ENCODE measurements at regions not wholly inside any gene's neighbourhood (a gene's known extent, or its start where the extent isn't known, plus 50 kb on each side); places are given as distances from the start of the nearest gene placed in this dataset.

DNA sequence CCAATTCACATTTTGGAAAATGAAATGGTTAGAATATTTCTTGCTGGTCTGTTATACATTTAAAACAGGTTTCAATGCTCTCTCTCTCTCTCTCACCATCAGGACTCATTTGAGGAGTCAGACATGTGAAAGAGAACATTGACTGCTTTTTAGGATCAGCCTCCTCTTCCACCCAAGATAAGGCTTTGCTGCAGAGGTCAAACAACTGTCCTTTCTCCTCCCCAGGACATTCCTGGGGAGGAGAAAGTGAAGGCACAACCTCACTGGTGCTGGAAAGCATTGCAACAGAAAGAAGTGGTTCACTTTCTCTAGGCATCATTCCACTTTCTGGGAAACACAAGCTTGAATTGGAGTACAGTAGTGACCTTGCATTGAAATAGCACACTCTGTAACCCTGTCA lies 409.1 kb upstream of the NR2F2 start:
- TF ChIP-seq, protein P1, sequence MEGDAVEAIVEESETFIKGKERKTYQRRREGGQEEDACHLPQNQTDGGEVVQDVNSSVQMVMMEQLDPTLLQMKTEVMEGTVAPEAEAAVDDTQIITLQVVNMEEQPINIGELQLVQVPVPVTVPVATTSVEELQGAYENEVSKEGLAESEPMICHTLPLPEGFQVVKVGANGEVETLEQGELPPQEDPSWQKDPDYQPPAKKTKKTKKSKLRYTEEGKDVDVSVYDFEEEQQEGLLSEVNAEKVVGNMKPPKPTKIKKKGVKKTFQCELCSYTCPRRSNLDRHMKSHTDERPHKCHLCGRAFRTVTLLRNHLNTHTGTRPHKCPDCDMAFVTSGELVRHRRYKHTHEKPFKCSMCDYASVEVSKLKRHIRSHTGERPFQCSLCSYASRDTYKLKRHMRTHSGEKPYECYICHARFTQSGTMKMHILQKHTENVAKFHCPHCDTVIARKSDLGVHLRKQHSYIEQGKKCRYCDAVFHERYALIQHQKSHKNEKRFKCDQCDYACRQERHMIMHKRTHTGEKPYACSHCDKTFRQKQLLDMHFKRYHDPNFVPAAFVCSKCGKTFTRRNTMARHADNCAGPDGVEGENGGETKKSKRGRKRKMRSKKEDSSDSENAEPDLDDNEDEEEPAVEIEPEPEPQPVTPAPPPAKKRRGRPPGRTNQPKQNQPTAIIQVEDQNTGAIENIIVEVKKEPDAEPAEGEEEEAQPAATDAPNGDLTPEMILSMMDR (IDR thresholded peaks at IDR 0.05; ENCODE audit: insufficient read depth, low read length), result no peak
- TF ChIP-seq, protein P2, sequence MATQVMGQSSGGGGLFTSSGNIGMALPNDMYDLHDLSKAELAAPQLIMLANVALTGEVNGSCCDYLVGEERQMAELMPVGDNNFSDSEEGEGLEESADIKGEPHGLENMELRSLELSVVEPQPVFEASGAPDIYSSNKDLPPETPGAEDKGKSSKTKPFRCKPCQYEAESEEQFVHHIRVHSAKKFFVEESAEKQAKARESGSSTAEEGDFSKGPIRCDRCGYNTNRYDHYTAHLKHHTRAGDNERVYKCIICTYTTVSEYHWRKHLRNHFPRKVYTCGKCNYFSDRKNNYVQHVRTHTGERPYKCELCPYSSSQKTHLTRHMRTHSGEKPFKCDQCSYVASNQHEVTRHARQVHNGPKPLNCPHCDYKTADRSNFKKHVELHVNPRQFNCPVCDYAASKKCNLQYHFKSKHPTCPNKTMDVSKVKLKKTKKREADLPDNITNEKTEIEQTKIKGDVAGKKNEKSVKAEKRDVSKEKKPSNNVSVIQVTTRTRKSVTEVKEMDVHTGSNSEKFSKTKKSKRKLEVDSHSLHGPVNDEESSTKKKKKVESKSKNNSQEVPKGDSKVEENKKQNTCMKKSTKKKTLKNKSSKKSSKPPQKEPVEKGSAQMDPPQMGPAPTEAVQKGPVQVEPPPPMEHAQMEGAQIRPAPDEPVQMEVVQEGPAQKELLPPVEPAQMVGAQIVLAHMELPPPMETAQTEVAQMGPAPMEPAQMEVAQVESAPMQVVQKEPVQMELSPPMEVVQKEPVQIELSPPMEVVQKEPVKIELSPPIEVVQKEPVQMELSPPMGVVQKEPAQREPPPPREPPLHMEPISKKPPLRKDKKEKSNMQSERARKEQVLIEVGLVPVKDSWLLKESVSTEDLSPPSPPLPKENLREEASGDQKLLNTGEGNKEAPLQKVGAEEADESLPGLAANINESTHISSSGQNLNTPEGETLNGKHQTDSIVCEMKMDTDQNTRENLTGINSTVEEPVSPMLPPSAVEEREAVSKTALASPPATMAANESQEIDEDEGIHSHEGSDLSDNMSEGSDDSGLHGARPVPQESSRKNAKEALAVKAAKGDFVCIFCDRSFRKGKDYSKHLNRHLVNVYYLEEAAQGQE (IDR thresholded peaks at IDR 0.05; ENCODE audit: insufficient replicate concordance, low read depth), result no peak
- TF ChIP-seq POLR2AphosphoS5 (IDR thresholded peaks at IDR 0.05; ENCODE audit: low read depth), result no peak
- no peak for TF ChIP-seq SPI1 (IDR thresholded peaks at IDR 0.05; ENCODE audit: borderline replicate concordance, low read depth)
- TF ChIP-seq GABPA (IDR thresholded peaks at IDR 0.05; ENCODE audit: low read depth), result no peak
- Histone ChIP-seq H3K4me3 (replicated peaks; ENCODE audit: insufficient read depth, low read length) (no peak overlapping the region), H3K27me3 (ENCODE audit: insufficient read depth, poor library complexity, severe bottlenecking) (no peaks in the 10 kb centered on the region), H3K27ac (replicated peaks) (no peak overlapping the region)
- DNase-seq (ENCODE audit: low read depth in 1 of 2, low spot score in 1 of 2), result no peak

DNA sequence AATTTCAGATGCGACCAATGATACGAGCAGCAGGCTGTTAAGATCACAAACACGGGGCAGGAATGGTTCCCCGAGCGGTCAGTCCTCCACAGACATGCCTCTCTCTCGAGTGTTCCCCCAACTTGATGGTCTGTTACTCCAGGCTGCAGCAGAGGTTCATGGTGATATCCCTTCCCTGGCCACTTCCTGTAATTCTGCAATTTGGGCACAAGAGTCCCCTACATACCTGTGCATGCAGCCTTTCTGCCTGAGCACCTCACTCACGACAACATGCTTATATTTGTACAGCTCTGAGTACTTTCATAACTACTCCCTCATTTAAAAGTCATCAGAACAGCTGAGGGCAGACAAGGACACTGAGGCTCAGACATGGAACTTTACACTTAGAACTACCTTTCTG lies 408.1 kb upstream of the NR2F2 start:
- peak in 1 of 2 experiments; percentile 14 for DNase-seq (ENCODE audit: low read depth in 1 of 2, low spot score in 1 of 2)
- Histone ChIP-seq H3K4me3 (replicated peaks; ENCODE audit: insufficient read depth, low read length) (no peak overlapping the region), H3K27me3 (ENCODE audit: insufficient read depth, poor library complexity, severe bottlenecking) (no peaks in the 10 kb centered on the region), H3K27ac (replicated peaks) (no peak overlapping the region)
- no peak for TF ChIP-seq SPI1 (IDR thresholded peaks at IDR 0.05; ENCODE audit: borderline replicate concordance, low read depth)
- no peak for TF ChIP-seq POLR2AphosphoS5 (IDR thresholded peaks at IDR 0.05; ENCODE audit: low read depth)
- TF ChIP-seq, protein P2 (IDR thresholded peaks at IDR 0.05; ENCODE audit: insufficient replicate concordance, low read depth), result no peak
- TF ChIP-seq, protein P1 (IDR thresholded peaks at IDR 0.05; ENCODE audit: insufficient read depth, low read length), result no peak
- no peak for TF ChIP-seq GABPA (IDR thresholded peaks at IDR 0.05; ENCODE audit: low read depth)

DNA sequence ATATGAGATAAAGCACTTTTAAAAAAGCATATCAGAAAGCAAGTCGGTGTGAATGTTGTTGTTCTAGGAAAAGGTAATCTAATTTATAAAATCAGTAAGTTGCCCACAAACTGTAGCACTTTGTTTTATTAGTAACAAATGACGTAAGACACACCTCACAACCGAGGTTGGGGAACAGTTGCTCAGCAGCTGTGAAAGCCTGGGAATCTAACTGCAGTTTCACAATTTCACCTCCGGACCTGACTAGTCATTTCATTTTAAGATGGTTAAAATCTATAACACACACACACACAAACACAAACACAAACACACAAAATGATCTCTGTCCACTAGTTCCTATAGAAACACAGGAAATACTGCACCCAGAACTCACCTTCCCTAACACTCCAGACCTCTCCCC lies 406.7 kb upstream of the NR2F2 start:
- Histone ChIP-seq H3K4me3 (replicated peaks; ENCODE audit: insufficient read depth, low read length) (no peak overlapping the region), H3K27me3 (ENCODE audit: insufficient read depth, poor library complexity, severe bottlenecking) (no peaks in the 10 kb centered on the region), H3K27ac (replicated peaks) (no peak overlapping the region)
- TF ChIP-seq, protein P2 (IDR thresholded peaks at IDR 0.05; ENCODE audit: insufficient replicate concordance, low read depth), result no peak
- TF ChIP-seq, protein P1 (IDR thresholded peaks at IDR 0.05; ENCODE audit: insufficient read depth, low read length), result no peak
- TF ChIP-seq GABPA (IDR thresholded peaks at IDR 0.05; ENCODE audit: low read depth) (no peak), POLR2AphosphoS5 (IDR thresholded peaks at IDR 0.05; ENCODE audit: low read depth) (no peak), SPI1 (IDR thresholded peaks at IDR 0.05; ENCODE audit: borderline replicate concordance, low read depth) (no peak)
- DNase-seq (ENCODE audit: low read depth in 1 of 2, low spot score in 1 of 2), result peak; percentile 14 to 50
